CD4-positive, alpha-beta memory T cell (primary cell): ENCODE measurements at regions not wholly inside any gene's neighbourhood (a gene's known extent, or its start where the extent isn't known, plus 50 kb on each side); places are given as distances from the start of the nearest gene placed in this dataset.
"Not testable (repeated sequence)": the region's sequence is repeated elsewhere in the genome, so short reads cannot be mapped to it uniquely, and the experiment has no call there.

Experiments used
- CTCF ChIA-PET: fragments of 350-600 bp; sonication (Branson Sonifier 250); formaldehyde crosslinking; loops from one replicate; lab custom pipeline; 2021; ENCODE audit warnings: inconsistent platforms; ENCODE audit not compliant: partially characterized antibody; lab: Charles Lee
- POLR2A ChIA-PET: fragments of 350-600 bp; sonication (Branson Sonifier 250); formaldehyde crosslinking; loops from one replicate; lab custom pipeline; 2021; ENCODE audit not compliant: partially characterized antibody; lab: Charles Lee
- DNase-seq, 5 donors: peaks; one replicate each; pipeline versions ENCODE4 v3.0.0 to v3.0.0-alpha.2; 2020 to 2022; ENCODE audit warnings: mixed read lengths in 1 of 5
- H3K27ac ChIP-seq: one replicate; pipeline ENCODE4 v1.7.0; 2013; ENCODE audit warnings: low read depth, low read length
- H3K27me3 ChIP-seq: 2 replicates; pipeline ENCODE4 v1.7.0; 2013; ENCODE audit warnings: mild to moderate bottlenecking, low read length, moderate library complexity; ENCODE audit not compliant: insufficient read depth
- H3K36me3 ChIP-seq: 2 replicates; pipeline ENCODE4 v1.7.0; 2013; ENCODE audit warnings: mild to moderate bottlenecking, low read length, moderate library complexity; ENCODE audit not compliant: insufficient read depth
- H3K4me1 ChIP-seq: 2 replicates; pipeline ENCODE4 v1.7.0; 2013; ENCODE audit warnings: mild to moderate bottlenecking, low read length, moderate library complexity; ENCODE audit not compliant: insufficient read depth
- H3K4me3 ChIP-seq, 2 donors: one replicate each; pipeline ENCODE4 v1.7.0; 2013; ENCODE audit warnings: low read length in 2 of 2, mild to moderate bottlenecking in 1 of 2
- H3K9me3 ChIP-seq, 2 donors: one replicate each; pipeline ENCODE4 v1.7.0; 2013; ENCODE audit warnings: low read length in 2 of 2, control low read depth in 1 of 2; ENCODE audit not compliant: control insufficient read depth in 1 of 2
- H3K27ac Mint-ChIP-seq, 7 donors: one replicate each; pipeline ENCODE4 v1.8.0; 2020 to 2021; ENCODE audit warnings: mixed read lengths in 7 of 7, mild to moderate bottlenecking in 6 of 7, inconsistent platforms in 3 of 7, moderate library complexity in 3 of 7
- H3K27me3 Mint-ChIP-seq, 2 donors: one replicate each; pipeline ENCODE4 v1.8.0; 2020 to 2021; ENCODE audit warnings: mixed read lengths in 2 of 2
- H3K36me3 Mint-ChIP-seq, 2 donors: one replicate each; pipeline ENCODE4 v1.8.0; 2020 to 2021; ENCODE audit warnings: mixed read lengths in 2 of 2, inconsistent platforms in 1 of 2, mild to moderate bottlenecking in 1 of 2
- H3K4me1 Mint-ChIP-seq, 4 donors: one replicate each; pipeline ENCODE4 v1.8.0; 2020 to 2021; ENCODE audit warnings: mixed read lengths in 4 of 4, mild to moderate bottlenecking in 1 of 4
- H3K4me3 Mint-ChIP-seq, 8 donors: one replicate each; pipeline ENCODE4 v1.8.0; 2020 to 2021; ENCODE audit warnings: mixed read lengths in 8 of 8, mild to moderate bottlenecking in 7 of 8, moderate library complexity in 6 of 8, inconsistent platforms in 3 of 8
- H3K9me3 Mint-ChIP-seq, 8 donors: one replicate each; pipeline ENCODE4 v1.8.0; 2020 to 2021; ENCODE audit warnings: mixed read lengths in 8 of 8, mild to moderate bottlenecking in 5 of 8, inconsistent platforms in 3 of 8, moderate library complexity in 1 of 8
- intact Hi-C: fragments of 100-400 bp; cut with micrococcal nuclease; formaldehyde crosslinking; loops from one replicate; pipeline ENCODE4 v1.15.1; 2023

DNA sequence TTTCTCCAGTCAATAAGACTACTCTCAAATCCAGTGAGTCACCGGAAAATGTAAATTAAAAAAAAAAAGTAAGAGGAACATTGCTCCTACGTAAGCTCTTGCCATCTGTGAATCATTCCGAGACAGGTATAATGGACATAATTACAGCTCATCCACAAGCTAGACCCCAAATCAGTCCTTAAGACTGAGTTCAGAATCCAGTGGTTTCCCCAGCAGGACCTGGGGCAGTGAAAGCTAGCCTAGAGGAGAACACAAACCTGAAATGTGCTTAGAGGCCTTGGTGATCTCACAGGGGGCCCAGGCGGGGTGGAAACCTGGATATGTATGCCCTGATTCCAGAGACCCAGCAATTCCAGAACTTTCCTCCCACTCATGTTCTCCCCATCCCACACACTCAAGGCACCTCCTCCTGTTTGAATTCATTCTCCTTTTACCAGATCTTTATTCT, 132.0 kb downstream of the COPRS start:
- H3K4me1 ChIP-seq, result no peaks in the 10 kb centered on the region
- ChIA-PET CTCF (no interaction called here), POLR2A (no interaction called here)
- no peaks in the 10 kb centered on the region for H3K9me3 ChIP-seq
- no peak for DNase-seq
- intact Hi-C loops, result no loop called here
- H3K4me3 ChIP-seq, result no peak overlapping the region
- no peaks in the 10 kb centered on the region for H3K4me1 Mint-ChIP-seq
- no peak overlapping the region for H3K27ac ChIP-seq
- no peak overlapping the region for H3K4me3 Mint-ChIP-seq
- peaks cover 0 to 6% (median 0%) of the 10 kb centered on the region in 8 donors for H3K9me3 Mint-ChIP-seq
- no peaks in the 10 kb centered on the region for H3K36me3 Mint-ChIP-seq
- H3K27me3 Mint-ChIP-seq, result peaks cover 7 to 17% of the 10 kb centered on the region in 2 donors
- no peaks in the 10 kb centered on the region for H3K27me3 ChIP-seq
- no peaks in the 10 kb centered on the region for H3K36me3 ChIP-seq
- no peak overlapping the region for H3K27ac Mint-ChIP-seq

DNA sequence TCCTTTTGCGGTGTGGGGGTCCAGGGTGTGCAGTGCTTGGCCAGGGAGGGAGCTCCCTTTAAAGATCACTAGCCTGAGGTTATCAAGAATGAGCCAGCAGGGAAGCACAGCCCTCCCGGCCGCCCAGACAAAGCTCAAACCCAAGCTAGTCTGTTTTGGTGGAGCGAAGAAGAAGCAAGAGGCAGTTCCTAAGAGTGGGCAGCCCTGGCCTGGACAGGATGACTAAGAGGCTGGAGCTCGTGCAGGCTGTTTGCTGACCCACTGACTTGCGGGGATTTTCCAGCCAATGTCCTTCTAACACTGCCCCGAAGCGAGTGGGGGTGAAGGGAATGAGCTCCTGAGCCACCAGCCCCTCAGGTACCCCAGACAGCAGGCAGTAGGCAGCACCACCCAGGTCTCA, 134.4 kb downstream of the COPRS start:
- H3K9me3 ChIP-seq, result no peaks in the 10 kb centered on the region
- ChIA-PET CTCF (no interaction called here), POLR2A (no interaction called here)
- Mint-ChIP-seq H3K4me3 (no peak overlapping the region), H3K27me3 (peaks cover 9 to 19% of the 10 kb centered on the region in 2 donors), H3K27ac (no peak overlapping the region), H3K9me3 (peaks cover 0 to 4% (median 0%) of the 10 kb centered on the region in 8 donors), H3K4me1 (no peaks in the 10 kb centered on the region), H3K36me3 (no peaks in the 10 kb centered on the region)
- H3K27ac ChIP-seq, result no peak overlapping the region
- H3K27me3 ChIP-seq, result no peaks in the 10 kb centered on the region
- H3K4me1 ChIP-seq, result no peaks in the 10 kb centered on the region
- no peak overlapping the region for H3K4me3 ChIP-seq
- intact Hi-C loops, result no loop called here
- H3K36me3 ChIP-seq, result no peaks in the 10 kb centered on the region
- no peak for DNase-seq

GRCh38 chr17:31724026-31724425, 135.0 kb downstream of the COPRS start:
- intact Hi-C loops, result no loop called here
- H3K4me3 ChIP-seq, result no peak overlapping the region

GRCh38 chr17:31722251-31723056, 136.6 kb downstream of the COPRS start:
- Histone ChIP-seq H3K27me3 (no peaks in the 10 kb centered on the region), H3K9me3 (no peaks in the 10 kb centered on the region), H3K4me3 (no peak overlapping the region), H3K4me1 (no peaks in the 10 kb centered on the region), H3K36me3 (no peaks in the 10 kb centered on the region), H3K27ac (no peak overlapping the region)
- H3K9me3 Mint-ChIP-seq, result peaks cover 0 to 4% (median 0%) of the 10 kb centered on the region in 8 donors
- intact Hi-C loops, result no loop called here
- peaks cover 4 to 10% of the 10 kb centered on the region in 2 donors for H3K27me3 Mint-ChIP-seq
- ChIA-PET CTCF (no interaction called here), POLR2A (no interaction called here)
- peak overlapping the region in 1 of 7 donors; percentile 41 for H3K27ac Mint-ChIP-seq
- H3K36me3 Mint-ChIP-seq, result no peaks in the 10 kb centered on the region
- no peak for DNase-seq
- H3K4me3 Mint-ChIP-seq, result no peak overlapping the region
- no peaks in the 10 kb centered on the region for H3K4me1 Mint-ChIP-seq

More at GRCh38 chr17:31724026-31724425, 135.0 kb downstream of the COPRS start:
- no peaks in the 10 kb centered on the region for H3K9me3 ChIP-seq
- H3K27me3 Mint-ChIP-seq, result peaks cover 9 to 19% of the 10 kb centered on the region in 2 donors
- H3K4me1 Mint-ChIP-seq, result no peaks in the 10 kb centered on the region
- H3K27me3 ChIP-seq, result no peaks in the 10 kb centered on the region
- no peak overlapping the region for H3K4me3 Mint-ChIP-seq
- ChIA-PET CTCF (no interaction called here), POLR2A (no interaction called here)
- H3K36me3 ChIP-seq, result no peaks in the 10 kb centered on the region
- H3K4me1 ChIP-seq, result no peaks in the 10 kb centered on the region
- no peak overlapping the region for H3K27ac ChIP-seq
- peaks cover 0 to 4% (median 0%) of the 10 kb centered on the region in 8 donors for H3K9me3 Mint-ChIP-seq
- H3K27ac Mint-ChIP-seq, result no peak overlapping the region
- no peak for DNase-seq
- H3K36me3 Mint-ChIP-seq, result no peaks in the 10 kb centered on the region

- H3K9me3 ChIP-seq, result no peaks in the 10 kb centered on the region
- no peak overlapping the region for H3K27ac Mint-ChIP-seq
- no peaks in the 10 kb centered on the region for H3K4me1 Mint-ChIP-seq
- H3K36me3 ChIP-seq, result no peaks in the 10 kb centered on the region
- no peak for DNase-seq
- no peaks in the 10 kb centered on the region for H3K27me3 ChIP-seq
- H3K27ac ChIP-seq, result no peak overlapping the region
- CTCF ChIA-PET, result no interaction called here
- peaks cover 0 to 4% (median 0%) of the 10 kb centered on the region in 8 donors for H3K9me3 Mint-ChIP-seq
- no peak overlapping the region for H3K4me3 Mint-ChIP-seq
- peaks cover 6 to 13% of the 10 kb centered on the region in 2 donors for H3K27me3 Mint-ChIP-seq
- POLR2A ChIA-PET, result no interaction called here
- no peaks in the 10 kb centered on the region for H3K4me1 ChIP-seq
- no peak overlapping the region for H3K4me3 ChIP-seq
- intact Hi-C loops, result no loop called here
- H3K36me3 Mint-ChIP-seq, result no peaks in the 10 kb centered on the region
These were observed 137.6 kb downstream of the COPRS start for GRCh38 chr17:31721291-31722025.

GRCh38 chr17:31717251-31717650, 141.8 kb downstream of the COPRS start:
- H3K36me3 ChIP-seq, H3K27me3 Mint-ChIP-seq, H3K27ac Mint-ChIP-seq, H3K36me3 Mint-ChIP-seq, DNase-seq, H3K4me3 ChIP-seq, CTCF ChIA-PET, H3K4me3 Mint-ChIP-seq, H3K27ac ChIP-seq, POLR2A ChIA-PET, H3K9me3 Mint-ChIP-seq, H3K9me3 ChIP-seq, H3K4me1 ChIP-seq, H3K27me3 ChIP-seq, intact Hi-C loops: not testable (repeated sequence)
- H3K4me1 Mint-ChIP-seq, result peaks cover 0 to 13% (median under 1%) of the 10 kb centered on the region in 4 donors

- Mint-ChIP-seq H3K4me1 (peaks cover 0 to 13% (median under 1%) of the 10 kb centered on the region in 4 donors), H3K4me3 (peak overlapping the region in 2 of 8 donors; percentile 65 to 77), H3K27me3 (peaks cover 3 to 4% of the 10 kb centered on the region in 2 donors), H3K36me3 (no peaks in the 10 kb centered on the region), H3K27ac (peak overlapping the region in 1 of 7 donors; percentile 60), H3K9me3 (no peaks in the 10 kb centered on the region)
- no peaks in the 10 kb centered on the region for H3K9me3 ChIP-seq
- H3K36me3 ChIP-seq, result no peaks in the 10 kb centered on the region
- POLR2A ChIA-PET, result no interaction called here
- no peaks in the 10 kb centered on the region for H3K4me1 ChIP-seq
- peak in 1 of 5 donors; percentile 29 for DNase-seq
- H3K27me3 ChIP-seq, result no peaks in the 10 kb centered on the region
- no peak overlapping the region for H3K27ac ChIP-seq
- CTCF ChIA-PET, result no interaction called here
- H3K4me3 ChIP-seq, result no peak overlapping the region
- intact Hi-C loops, result no loop called here
These were observed 143.6 kb downstream of the COPRS start for GRCh38 chr17:31715446-31715845.
